ENCODE measurements at regions not wholly inside any gene's neighbourhood (a gene's known extent, or its start where the extent isn't known, plus 50 kb on each side); places are given as distances from the start of the nearest gene placed in this dataset.

- H3F3A ChIP-seq (ENCODE audit: insufficient read depth) = no peaks in the 10 kb centered on the region
- H4K20me1 ChIP-seq (ENCODE audit: low read depth, low read length) = no peaks in the 10 kb centered on the region
- H3K36me3 ChIP-seq (ENCODE audit: low read length) = no peaks in the 10 kb centered on the region
- no peak overlapping the region for H3K4me2 ChIP-seq (ENCODE audit: low read depth, low read length, poor library complexity, severe bottlenecking)
- no peak overlapping the region for H3K9ac ChIP-seq (ENCODE audit: low read length)
- no peaks in the 10 kb centered on the region for H3K9me3 ChIP-seq (ENCODE audit: insufficient read depth, low read length)
- H3K79me2 ChIP-seq (ENCODE audit: insufficient read depth, low read length) = no peaks in the 10 kb centered on the region
- H3K27ac ChIP-seq (ENCODE audit: low read depth, low read length) = no peak overlapping the region
- no peak for TF ChIP-seq EZH2phosphoT487 (conservative IDR thresholded peaks at IDR 0.05; ENCODE audit: low read length)
- TF ChIP-seq, protein P1, sequence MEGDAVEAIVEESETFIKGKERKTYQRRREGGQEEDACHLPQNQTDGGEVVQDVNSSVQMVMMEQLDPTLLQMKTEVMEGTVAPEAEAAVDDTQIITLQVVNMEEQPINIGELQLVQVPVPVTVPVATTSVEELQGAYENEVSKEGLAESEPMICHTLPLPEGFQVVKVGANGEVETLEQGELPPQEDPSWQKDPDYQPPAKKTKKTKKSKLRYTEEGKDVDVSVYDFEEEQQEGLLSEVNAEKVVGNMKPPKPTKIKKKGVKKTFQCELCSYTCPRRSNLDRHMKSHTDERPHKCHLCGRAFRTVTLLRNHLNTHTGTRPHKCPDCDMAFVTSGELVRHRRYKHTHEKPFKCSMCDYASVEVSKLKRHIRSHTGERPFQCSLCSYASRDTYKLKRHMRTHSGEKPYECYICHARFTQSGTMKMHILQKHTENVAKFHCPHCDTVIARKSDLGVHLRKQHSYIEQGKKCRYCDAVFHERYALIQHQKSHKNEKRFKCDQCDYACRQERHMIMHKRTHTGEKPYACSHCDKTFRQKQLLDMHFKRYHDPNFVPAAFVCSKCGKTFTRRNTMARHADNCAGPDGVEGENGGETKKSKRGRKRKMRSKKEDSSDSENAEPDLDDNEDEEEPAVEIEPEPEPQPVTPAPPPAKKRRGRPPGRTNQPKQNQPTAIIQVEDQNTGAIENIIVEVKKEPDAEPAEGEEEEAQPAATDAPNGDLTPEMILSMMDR (IDR thresholded peaks at IDR 0.05; ENCODE audit: insufficient read depth, low read length, poor library complexity, severe bottlenecking) = no peak
- H3K9me2 ChIP-seq (replicated peaks; ENCODE audit: insufficient read depth, low read length) = no peaks in the 10 kb centered on the region
- no peak overlapping the region for H2AFZ ChIP-seq (ENCODE audit: low read depth, low read length, severe bottlenecking)
- no peaks in the 10 kb centered on the region for H3K27me3 ChIP-seq (ENCODE audit: low read length)
- no peak overlapping the region for H3K4me3 ChIP-seq (ENCODE audit: insufficient read depth, low read length, poor library complexity, severe bottlenecking)
These were observed 155.1 kb downstream of the SUCLA2 start for GRCh38 chr13:47845981-47846380.

GRCh38 chr13:47843005-47843404 lies 158.1 kb downstream of the SUCLA2 start:
- TF ChIP-seq, protein P1 (IDR thresholded peaks at IDR 0.05; ENCODE audit: insufficient read depth, low read length, poor library complexity, severe bottlenecking) = no peak
- TF ChIP-seq EZH2phosphoT487 (conservative IDR thresholded peaks at IDR 0.05; ENCODE audit: low read length) = no peak
- Histone ChIP-seq H2AFZ (ENCODE audit: low read depth, low read length, severe bottlenecking) (no peak overlapping the region), H3K9ac (ENCODE audit: low read length) (no peak overlapping the region), H3K36me3 (ENCODE audit: low read length) (no peaks in the 10 kb centered on the region), H3K4me2 (ENCODE audit: low read depth, low read length, poor library complexity, severe bottlenecking) (no peak overlapping the region), H3K4me3 (ENCODE audit: insufficient read depth, low read length, poor library complexity, severe bottlenecking) (no peak overlapping the region), H4K20me1 (ENCODE audit: low read depth, low read length) (no peaks in the 10 kb centered on the region), H3K9me3 (ENCODE audit: insufficient read depth, low read length) (no peaks in the 10 kb centered on the region), H3K79me2 (ENCODE audit: insufficient read depth, low read length) (no peaks in the 10 kb centered on the region), H3K27ac (ENCODE audit: low read depth, low read length) (no peak overlapping the region), H3K9me2 (replicated peaks; ENCODE audit: insufficient read depth, low read length) (no peaks in the 10 kb centered on the region), H3F3A (ENCODE audit: insufficient read depth) (no peaks in the 10 kb centered on the region), H3K27me3 (ENCODE audit: low read length) (no peaks in the 10 kb centered on the region)

- H3K79me2 ChIP-seq (ENCODE audit: insufficient read depth, low read length) = no peaks in the 10 kb centered on the region
- H3K27ac ChIP-seq (ENCODE audit: low read depth, low read length) = no peak overlapping the region
- no peaks in the 10 kb centered on the region for H3K9me2 ChIP-seq (replicated peaks; ENCODE audit: insufficient read depth, low read length)
- no peaks in the 10 kb centered on the region for H3F3A ChIP-seq (ENCODE audit: insufficient read depth)
- H3K4me3 ChIP-seq (ENCODE audit: insufficient read depth, low read length, poor library complexity, severe bottlenecking) = no peak overlapping the region
- no peaks in the 10 kb centered on the region for H3K27me3 ChIP-seq (ENCODE audit: low read length)
- H3K9me3 ChIP-seq (ENCODE audit: insufficient read depth, low read length) = no peaks in the 10 kb centered on the region
- no peak overlapping the region for H3K4me2 ChIP-seq (ENCODE audit: low read depth, low read length, poor library complexity, severe bottlenecking)
- H4K20me1 ChIP-seq (ENCODE audit: low read depth, low read length) = no peaks in the 10 kb centered on the region
- H3K36me3 ChIP-seq (ENCODE audit: low read length) = no peaks in the 10 kb centered on the region
- no peak for TF ChIP-seq EZH2phosphoT487 (conservative IDR thresholded peaks at IDR 0.05; ENCODE audit: low read length)
- TF ChIP-seq, protein P1 (IDR thresholded peaks at IDR 0.05; ENCODE audit: insufficient read depth, low read length, poor library complexity, severe bottlenecking) = no peak
- no peak overlapping the region for H2AFZ ChIP-seq (ENCODE audit: low read depth, low read length, severe bottlenecking)
- H3K9ac ChIP-seq (ENCODE audit: low read length) = no peak overlapping the region
These were observed 159.9 kb downstream of the SUCLA2 start for GRCh38 chr13:47841151-47841550.
